ENCODE measurements at regions not wholly inside any gene's neighbourhood (a gene's known extent, or its start where the extent isn't known, plus 50 kb on each side); places are given as distances from the start of the nearest gene placed in this dataset.

GRCh38 chr18:44259610-44260009, 421.1 kb upstream of the SETBP1 start:
- H3K4me1 ChIP-seq (ENCODE audit: control insufficient read depth in 2 of 2, insufficient read depth in 2 of 2, low read length in 2 of 2): no peaks in the 10 kb centered on the region
- H3K36me3 ChIP-seq (ENCODE audit: control insufficient read depth in 2 of 2, insufficient read depth in 2 of 2, low read length in 2 of 2): no peaks in the 10 kb centered on the region
- no peaks in the 10 kb centered on the region for H3K27me3 ChIP-seq (ENCODE audit: control insufficient read depth in 2 of 2, insufficient read depth in 2 of 2, low read length in 2 of 2)
- peaks cover 0 to 3% of the 10 kb centered on the region in 2 donors for H3K9me3 ChIP-seq (ENCODE audit: control insufficient read depth in 2 of 2, low read length in 2 of 2)
- H3K27ac ChIP-seq (ENCODE audit: low read depth in 2 of 2, low read length in 2 of 2): no peak overlapping the region
- H3K9ac ChIP-seq (ENCODE audit: low read depth in 1 of 2, low read length in 2 of 2): no peak overlapping the region
- H3K4me3 ChIP-seq (ENCODE audit: low read length in 2 of 2): no peak overlapping the region

GRCh38 chr18:44265437-44265836, 415.3 kb upstream of the SETBP1 start:
- Histone ChIP-seq H3K27me3 (ENCODE audit: control insufficient read depth in 2 of 2, insufficient read depth in 2 of 2, low read length in 2 of 2) (no peaks in the 10 kb centered on the region), H3K9me3 (ENCODE audit: control insufficient read depth in 2 of 2, low read length in 2 of 2) (peaks cover 0 to 3% of the 10 kb centered on the region in 2 donors), H3K36me3 (ENCODE audit: control insufficient read depth in 2 of 2, insufficient read depth in 2 of 2, low read length in 2 of 2) (no peaks in the 10 kb centered on the region), H3K4me3 (ENCODE audit: low read length in 2 of 2) (no peak overlapping the region), H3K9ac (ENCODE audit: low read depth in 1 of 2, low read length in 2 of 2) (no peak overlapping the region), H3K4me1 (ENCODE audit: control insufficient read depth in 2 of 2, insufficient read depth in 2 of 2, low read length in 2 of 2) (no peaks in the 10 kb centered on the region), H3K27ac (ENCODE audit: low read depth in 2 of 2, low read length in 2 of 2) (no peak overlapping the region)

GRCh38 chr18:44273298-44273697, 407.4 kb upstream of the SETBP1 start:
- Histone ChIP-seq H3K27me3 (ENCODE audit: control insufficient read depth in 2 of 2, insufficient read depth in 2 of 2, low read length in 2 of 2) (no peaks in the 10 kb centered on the region), H3K9ac (ENCODE audit: low read depth in 1 of 2, low read length in 2 of 2) (no peak overlapping the region), H3K4me3 (ENCODE audit: low read length in 2 of 2) (no peak overlapping the region), H3K27ac (ENCODE audit: low read depth in 2 of 2, low read length in 2 of 2) (no peak overlapping the region), H3K9me3 (ENCODE audit: control insufficient read depth in 2 of 2, low read length in 2 of 2) (no peaks in the 10 kb centered on the region), H3K4me1 (ENCODE audit: control insufficient read depth in 2 of 2, insufficient read depth in 2 of 2, low read length in 2 of 2) (no peaks in the 10 kb centered on the region), H3K36me3 (ENCODE audit: control insufficient read depth in 2 of 2, insufficient read depth in 2 of 2, low read length in 2 of 2) (no peaks in the 10 kb centered on the region)

- Histone ChIP-seq H3K4me3 (ENCODE audit: low read length in 2 of 2) (no peak overlapping the region), H3K4me1 (ENCODE audit: control insufficient read depth in 2 of 2, insufficient read depth in 2 of 2, low read length in 2 of 2) (no peaks in the 10 kb centered on the region), H3K9ac (ENCODE audit: low read depth in 1 of 2, low read length in 2 of 2) (no peak overlapping the region), H3K27me3 (ENCODE audit: control insufficient read depth in 2 of 2, insufficient read depth in 2 of 2, low read length in 2 of 2) (no peaks in the 10 kb centered on the region), H3K36me3 (ENCODE audit: control insufficient read depth in 2 of 2, insufficient read depth in 2 of 2, low read length in 2 of 2) (no peaks in the 10 kb centered on the region), H3K27ac (ENCODE audit: low read depth in 2 of 2, low read length in 2 of 2) (no peak overlapping the region), H3K9me3 (ENCODE audit: control insufficient read depth in 2 of 2, low read length in 2 of 2) (no peaks in the 10 kb centered on the region)
Observed at GRCh38 chr18:44280479-44280878, 400.2 kb upstream of the SETBP1 start.

GRCh38 chr18:44286049-44286448, 394.6 kb upstream of the SETBP1 start:
- no peaks in the 10 kb centered on the region for H3K27me3 ChIP-seq (ENCODE audit: control insufficient read depth in 2 of 2, insufficient read depth in 2 of 2, low read length in 2 of 2)
- H3K4me3 ChIP-seq (ENCODE audit: low read length in 2 of 2): no peak overlapping the region
- no peak overlapping the region for H3K27ac ChIP-seq (ENCODE audit: low read depth in 2 of 2, low read length in 2 of 2)
- no peaks in the 10 kb centered on the region for H3K9me3 ChIP-seq (ENCODE audit: control insufficient read depth in 2 of 2, low read length in 2 of 2)
- H3K36me3 ChIP-seq (ENCODE audit: control insufficient read depth in 2 of 2, insufficient read depth in 2 of 2, low read length in 2 of 2): no peaks in the 10 kb centered on the region
- H3K9ac ChIP-seq (ENCODE audit: low read depth in 1 of 2, low read length in 2 of 2): no peak overlapping the region
- no peaks in the 10 kb centered on the region for H3K4me1 ChIP-seq (ENCODE audit: control insufficient read depth in 2 of 2, insufficient read depth in 2 of 2, low read length in 2 of 2)

- no peaks in the 10 kb centered on the region for H3K36me3 ChIP-seq (ENCODE audit: control insufficient read depth in 2 of 2, insufficient read depth in 2 of 2, low read length in 2 of 2)
- no peak overlapping the region for H3K4me3 ChIP-seq (ENCODE audit: low read length in 2 of 2)
- H3K9me3 ChIP-seq (ENCODE audit: control insufficient read depth in 2 of 2, low read length in 2 of 2): no peaks in the 10 kb centered on the region
- H3K27ac ChIP-seq (ENCODE audit: low read depth in 2 of 2, low read length in 2 of 2): no peak overlapping the region
- H3K9ac ChIP-seq (ENCODE audit: low read depth in 1 of 2, low read length in 2 of 2): no peak overlapping the region
- H3K4me1 ChIP-seq (ENCODE audit: control insufficient read depth in 2 of 2, insufficient read depth in 2 of 2, low read length in 2 of 2): no peaks in the 10 kb centered on the region
- no peaks in the 10 kb centered on the region for H3K27me3 ChIP-seq (ENCODE audit: control insufficient read depth in 2 of 2, insufficient read depth in 2 of 2, low read length in 2 of 2)
Observed at GRCh38 chr18:44290366-44290977, 390.2 kb upstream of the SETBP1 start.

GRCh38 chr18:44298566-44298965, 382.1 kb upstream of the SETBP1 start:
- Histone ChIP-seq H3K36me3 (ENCODE audit: control insufficient read depth in 2 of 2, insufficient read depth in 2 of 2, low read length in 2 of 2) (no peaks in the 10 kb centered on the region), H3K4me1 (ENCODE audit: control insufficient read depth in 2 of 2, insufficient read depth in 2 of 2, low read length in 2 of 2) (no peaks in the 10 kb centered on the region)

GRCh38 chr18:44309185-44309584, 371.5 kb upstream of the SETBP1 start:
- Histone ChIP-seq H3K9ac (ENCODE audit: low read depth in 1 of 2, low read length in 2 of 2) (no peak overlapping the region), H3K36me3 (ENCODE audit: control insufficient read depth in 2 of 2, insufficient read depth in 2 of 2, low read length in 2 of 2) (no peaks in the 10 kb centered on the region), H3K9me3 (ENCODE audit: control insufficient read depth in 2 of 2, low read length in 2 of 2) (no peaks in the 10 kb centered on the region), H3K27ac (ENCODE audit: low read depth in 2 of 2, low read length in 2 of 2) (no peak overlapping the region), H3K4me1 (ENCODE audit: control insufficient read depth in 2 of 2, insufficient read depth in 2 of 2, low read length in 2 of 2) (no peaks in the 10 kb centered on the region), H3K27me3 (ENCODE audit: control insufficient read depth in 2 of 2, insufficient read depth in 2 of 2, low read length in 2 of 2) (no peaks in the 10 kb centered on the region), H3K4me3 (ENCODE audit: low read length in 2 of 2) (no peak overlapping the region)

More at GRCh38 chr18:44298566-44298965, 382.1 kb upstream of the SETBP1 start:
- Histone ChIP-seq H3K4me3 (ENCODE audit: low read length in 2 of 2) (no peak overlapping the region), H3K9me3 (ENCODE audit: control insufficient read depth in 2 of 2, low read length in 2 of 2) (no peaks in the 10 kb centered on the region), H3K27me3 (ENCODE audit: control insufficient read depth in 2 of 2, insufficient read depth in 2 of 2, low read length in 2 of 2) (no peaks in the 10 kb centered on the region), H3K9ac (ENCODE audit: low read depth in 1 of 2, low read length in 2 of 2) (no peak overlapping the region), H3K27ac (ENCODE audit: low read depth in 2 of 2, low read length in 2 of 2) (no peak overlapping the region)

GRCh38 chr18:44320619-44321460, 359.8 kb upstream of the SETBP1 start:
- Histone ChIP-seq H3K9me3 (ENCODE audit: control insufficient read depth in 2 of 2, low read length in 2 of 2) (no peaks in the 10 kb centered on the region), H3K4me1 (ENCODE audit: control insufficient read depth in 2 of 2, insufficient read depth in 2 of 2, low read length in 2 of 2) (no peaks in the 10 kb centered on the region), H3K27me3 (ENCODE audit: control insufficient read depth in 2 of 2, insufficient read depth in 2 of 2, low read length in 2 of 2) (no peaks in the 10 kb centered on the region)

GRCh38 chr18:44321868-44322590, 358.7 kb upstream of the SETBP1 start:
- Histone ChIP-seq H3K27ac (ENCODE audit: low read depth in 2 of 2, low read length in 2 of 2) (no peak overlapping the region), H3K36me3 (ENCODE audit: control insufficient read depth in 2 of 2, insufficient read depth in 2 of 2, low read length in 2 of 2) (no peaks in the 10 kb centered on the region), H3K9ac (ENCODE audit: low read depth in 1 of 2, low read length in 2 of 2) (no peak overlapping the region), H3K9me3 (ENCODE audit: control insufficient read depth in 2 of 2, low read length in 2 of 2) (no peaks in the 10 kb centered on the region), H3K4me3 (ENCODE audit: low read length in 2 of 2) (no peak overlapping the region), H3K27me3 (ENCODE audit: control insufficient read depth in 2 of 2, insufficient read depth in 2 of 2, low read length in 2 of 2) (no peaks in the 10 kb centered on the region), H3K4me1 (ENCODE audit: control insufficient read depth in 2 of 2, insufficient read depth in 2 of 2, low read length in 2 of 2) (no peaks in the 10 kb centered on the region)

More at GRCh38 chr18:44320619-44321460, 359.8 kb upstream of the SETBP1 start:
- H3K9ac ChIP-seq (ENCODE audit: low read depth in 1 of 2, low read length in 2 of 2): no peak overlapping the region
- H3K27ac ChIP-seq (ENCODE audit: low read depth in 2 of 2, low read length in 2 of 2): no peak overlapping the region
- no peaks in the 10 kb centered on the region for H3K36me3 ChIP-seq (ENCODE audit: control insufficient read depth in 2 of 2, insufficient read depth in 2 of 2, low read length in 2 of 2)
- no peak overlapping the region for H3K4me3 ChIP-seq (ENCODE audit: low read length in 2 of 2)

All from mucosa of rectum (tissue), 2 donors.